ENCODE measurements at regions not wholly inside any gene's neighbourhood (a gene's known extent, or its start where the extent isn't known, plus 50 kb on each side); places are given as distances from the start of the nearest gene placed in this dataset.

DNA sequence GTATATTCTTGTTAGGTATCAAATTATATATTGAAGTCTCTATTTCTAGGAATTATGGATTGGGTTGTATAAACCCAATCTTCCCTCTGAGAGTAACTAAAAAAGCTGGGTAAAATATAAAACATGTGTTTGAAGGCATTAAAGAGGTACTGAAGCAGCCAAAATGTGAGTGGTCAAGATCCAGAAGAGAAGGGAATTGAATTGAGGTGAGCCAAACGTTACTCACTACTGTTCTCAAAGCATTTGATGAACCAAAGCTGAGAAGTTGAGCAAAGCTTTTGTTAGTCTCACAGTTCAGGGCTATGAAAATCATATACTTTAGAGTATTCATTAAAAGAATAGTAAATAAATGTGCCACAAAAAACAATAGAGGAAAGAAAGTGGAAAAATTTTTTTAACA lies 365.8 kb downstream of the BCKDHB start:
- TF ChIP-seq TAF7 (optimal IDR thresholded peaks at IDR 0.05; ENCODE audit: borderline replicate concordance, low read depth, low read length) (no peak), MAFK (IDR thresholded peaks at IDR 0.05; ENCODE audit: low read depth, low read length) (no peak), EP300 (IDR thresholded peaks at IDR 0.05; ENCODE audit: borderline replicate concordance in 1 of 2, low read depth in 2 of 2, low read length in 2 of 2) (no peak), NRF1 (IDR thresholded peaks at IDR 0.05; ENCODE audit: low read depth, low read length) (no peak), GABPA (IDR thresholded peaks at IDR 0.05; ENCODE audit: borderline replicate concordance, insufficient read depth, low read length) (no peak)
- TF ChIP-seq, protein P1, sequence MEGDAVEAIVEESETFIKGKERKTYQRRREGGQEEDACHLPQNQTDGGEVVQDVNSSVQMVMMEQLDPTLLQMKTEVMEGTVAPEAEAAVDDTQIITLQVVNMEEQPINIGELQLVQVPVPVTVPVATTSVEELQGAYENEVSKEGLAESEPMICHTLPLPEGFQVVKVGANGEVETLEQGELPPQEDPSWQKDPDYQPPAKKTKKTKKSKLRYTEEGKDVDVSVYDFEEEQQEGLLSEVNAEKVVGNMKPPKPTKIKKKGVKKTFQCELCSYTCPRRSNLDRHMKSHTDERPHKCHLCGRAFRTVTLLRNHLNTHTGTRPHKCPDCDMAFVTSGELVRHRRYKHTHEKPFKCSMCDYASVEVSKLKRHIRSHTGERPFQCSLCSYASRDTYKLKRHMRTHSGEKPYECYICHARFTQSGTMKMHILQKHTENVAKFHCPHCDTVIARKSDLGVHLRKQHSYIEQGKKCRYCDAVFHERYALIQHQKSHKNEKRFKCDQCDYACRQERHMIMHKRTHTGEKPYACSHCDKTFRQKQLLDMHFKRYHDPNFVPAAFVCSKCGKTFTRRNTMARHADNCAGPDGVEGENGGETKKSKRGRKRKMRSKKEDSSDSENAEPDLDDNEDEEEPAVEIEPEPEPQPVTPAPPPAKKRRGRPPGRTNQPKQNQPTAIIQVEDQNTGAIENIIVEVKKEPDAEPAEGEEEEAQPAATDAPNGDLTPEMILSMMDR (IDR thresholded peaks at IDR 0.05; ENCODE audit: control extremely low read depth in 1 of 3, insufficient read depth in 1 of 3, low read depth in 1 of 3, low read length in 3 of 3) = no peak

Measured in H1 (cell line).